ENCODE measurements at regions not wholly inside any gene's neighbourhood (a gene's known extent, or its start where the extent isn't known, plus 50 kb on each side); places are given as distances from the start of the nearest gene placed in this dataset.
A peak's percentile ranks its signal among the peaks of the same experiment; 100 is the strongest.
"Not testable (repeated sequence)": the region's sequence is repeated elsewhere in the genome, so short reads cannot be mapped to it uniquely, and the experiment has no call there.

DNA sequence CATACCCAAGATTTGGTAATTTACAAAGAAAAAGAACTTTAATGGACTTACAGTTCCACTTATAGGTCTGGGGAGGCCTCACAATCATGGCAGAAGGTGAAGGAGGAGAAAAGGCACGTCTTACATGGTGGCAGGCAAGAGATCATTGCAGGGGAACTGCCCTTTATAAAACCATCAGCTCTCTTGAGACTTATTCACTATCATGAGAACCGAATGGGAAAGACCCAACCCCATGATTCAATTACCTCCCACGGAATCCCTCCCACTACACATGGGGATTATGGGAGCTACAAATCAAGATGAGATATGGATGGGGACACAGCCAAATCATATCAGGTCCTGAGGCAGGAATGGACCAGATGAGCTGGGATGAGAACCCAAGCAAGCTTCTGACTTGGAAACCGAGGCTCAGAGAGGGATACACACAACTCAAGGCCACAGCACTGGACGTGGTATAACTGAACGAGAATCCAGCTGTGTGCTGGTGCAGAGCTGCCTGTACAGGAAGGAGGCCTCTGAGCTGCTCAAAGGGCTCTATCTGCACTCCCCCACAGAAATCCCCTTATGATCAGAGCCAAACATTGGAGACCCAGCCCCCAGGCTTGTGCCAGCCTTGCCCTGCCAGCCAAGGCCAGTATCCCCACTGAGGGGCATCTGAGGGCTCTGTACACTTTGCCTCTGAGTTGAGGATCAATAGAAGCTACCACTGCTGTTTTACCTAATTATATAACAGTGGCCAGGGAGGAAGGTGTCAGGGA, 137.8 kb downstream of the CEBPB start:
- Mint-ChIP-seq H3K4me1 (no peaks in the 10 kb centered on the region), H3K27me3 (ENCODE audit: low read depth in 3 of 3) (peaks cover 5 to 11% (median 5%) of the 10 kb centered on the region in 3 donors), H3K36me3 (peaks cover 0 to 9% (median 0%) of the 10 kb centered on the region in 3 donors), H3K4me3 (no peak overlapping the region), H3K9me3 (peaks cover 0 to 9% (median 2%) of the 10 kb centered on the region in 6 donors), H3K27ac (peak overlapping the region in 1 of 6 donors; percentile 50)
- DNase-seq: no peak

DNA sequence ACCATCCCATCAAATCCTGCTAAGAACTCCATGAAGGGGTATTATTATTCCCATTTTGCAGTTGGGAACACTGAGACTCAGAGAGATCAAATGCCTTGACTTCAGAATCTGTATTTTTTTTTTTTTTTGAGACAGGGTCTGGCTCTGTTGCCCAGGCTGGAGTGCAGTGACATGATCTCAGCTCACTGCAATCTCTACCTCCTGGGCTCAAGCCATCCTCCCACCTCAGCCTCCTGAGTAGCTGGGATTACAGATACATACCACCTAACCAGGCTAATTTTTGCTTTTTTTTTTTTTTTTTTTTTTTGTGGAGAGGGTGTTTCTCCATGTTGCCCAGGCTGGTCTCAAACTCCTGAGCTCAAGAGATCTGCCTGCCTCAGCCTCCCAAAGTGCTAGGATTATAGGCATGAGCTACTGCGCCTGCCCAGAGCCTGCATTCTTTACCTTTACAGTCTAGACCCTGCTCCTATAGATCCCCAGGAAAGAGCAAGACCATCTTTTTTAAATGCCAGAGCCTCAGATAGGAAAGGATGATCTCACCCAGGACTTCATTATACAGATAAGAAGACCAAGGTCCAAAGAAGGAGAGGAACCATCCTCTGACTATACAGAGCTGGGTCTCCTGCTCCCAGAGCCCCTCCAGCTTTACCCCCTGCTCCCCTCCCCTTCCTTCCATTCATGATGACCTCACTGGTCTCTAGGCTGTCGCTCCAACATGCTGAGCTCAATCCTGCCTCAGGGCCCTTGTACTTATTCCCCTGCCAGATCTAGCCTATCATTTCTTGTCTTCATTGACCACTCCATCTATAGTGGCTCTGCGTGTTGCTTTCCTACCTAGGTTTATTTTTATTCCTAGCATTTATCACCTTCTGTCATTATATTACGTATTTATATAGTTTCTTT, 138.6 kb downstream of the CEBPB start:
- Mint-ChIP-seq H3K27ac (no peak overlapping the region), H3K4me3 (no peak overlapping the region), H3K27me3 (ENCODE audit: low read depth in 3 of 3) (peaks cover 5 to 11% (median 8%) of the 10 kb centered on the region in 3 donors), H3K9me3 (peaks cover 0 to 9% (median 2%) of the 10 kb centered on the region in 6 donors), H3K4me1 (no peaks in the 10 kb centered on the region), H3K36me3 (peaks cover 0 to 9% (median 0%) of the 10 kb centered on the region in 3 donors)
- no peak for DNase-seq

DNA sequence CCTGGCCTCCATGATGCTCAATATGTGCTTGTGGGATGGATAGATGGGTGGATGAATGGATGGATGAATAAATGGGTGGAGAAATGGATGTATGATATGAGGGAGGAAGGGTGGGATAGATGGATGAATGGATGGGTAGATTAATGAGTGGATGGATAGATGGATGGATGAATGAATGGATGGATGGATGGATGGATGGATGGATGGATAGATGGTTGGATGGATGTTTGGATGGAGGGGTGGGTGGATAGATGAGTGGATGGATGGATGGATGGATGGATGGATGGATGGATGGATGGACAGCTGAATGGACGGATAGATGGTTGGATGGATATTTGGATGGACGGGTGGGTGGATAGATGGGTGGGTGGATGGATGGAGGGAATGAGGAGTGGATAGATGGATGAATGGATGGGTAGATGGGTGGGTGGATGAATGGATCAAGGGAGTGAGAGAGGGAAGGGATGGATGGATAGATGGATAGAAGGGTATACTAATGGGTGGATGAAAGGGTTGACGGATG, 139.4 kb downstream of the CEBPB start:
- peak overlapping the region in 1 of 6 donors; percentile 15 for H3K27ac Mint-ChIP-seq
- peaks cover 6 to 11% (median 8%) of the 10 kb centered on the region in 3 donors for H3K27me3 Mint-ChIP-seq (ENCODE audit: low read depth in 3 of 3)
- H3K36me3 Mint-ChIP-seq: peaks cover 0 to 9% (median 0%) of the 10 kb centered on the region in 3 donors
- no peaks in the 10 kb centered on the region for H3K4me1 Mint-ChIP-seq
- H3K9me3 Mint-ChIP-seq: peaks cover 0 to 5% (median 0%) of the 10 kb centered on the region in 6 donors
- H3K4me3 Mint-ChIP-seq: no peak overlapping the region
- DNase-seq: no peak

DNA sequence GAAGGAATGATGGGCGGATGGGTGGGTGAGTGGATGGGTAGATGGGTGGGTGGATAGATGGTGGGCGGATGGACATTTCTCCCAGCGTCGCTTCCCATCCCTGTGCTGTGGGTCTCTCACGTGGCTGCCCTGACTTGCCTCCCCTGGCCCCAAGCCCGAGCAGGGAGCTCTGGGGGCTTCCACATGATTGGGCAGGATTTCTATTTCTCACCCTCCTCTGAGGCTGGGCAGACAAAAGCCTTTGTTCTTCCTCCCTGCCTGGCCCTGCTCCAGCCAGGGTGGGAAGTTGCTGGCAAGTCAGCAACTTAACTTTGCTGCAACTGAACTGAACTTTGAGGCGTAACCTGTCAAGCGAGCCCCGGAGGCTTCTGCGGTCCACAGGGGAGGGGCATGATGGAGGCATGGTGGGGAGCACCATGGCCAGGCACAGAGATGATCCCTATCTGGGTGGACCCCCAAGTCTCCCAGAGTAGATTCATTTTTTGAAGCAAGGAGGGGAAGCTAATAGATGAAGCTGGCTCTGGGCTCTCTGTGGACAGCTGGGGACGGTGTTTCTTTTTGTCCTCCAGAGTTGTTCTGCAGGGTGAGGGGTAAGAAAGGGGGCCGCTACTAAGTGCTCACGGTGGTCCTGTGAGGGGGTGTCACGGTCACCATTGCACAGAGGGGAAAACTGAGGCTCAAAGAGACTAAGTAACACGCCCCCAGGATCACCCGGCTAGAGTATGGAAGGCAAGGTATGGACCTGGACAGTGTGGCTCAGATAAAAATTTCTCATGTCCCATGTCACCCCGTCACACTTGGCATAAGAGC, 140.1 kb downstream of the CEBPB start:
- no peak overlapping the region for H3K4me3 Mint-ChIP-seq
- H3K27me3 Mint-ChIP-seq (ENCODE audit: low read depth in 3 of 3): peaks cover 8 to 11% (median 8%) of the 10 kb centered on the region in 3 donors
- no peak overlapping the region for H3K27ac Mint-ChIP-seq
- no peaks in the 10 kb centered on the region for H3K4me1 Mint-ChIP-seq
- H3K9me3 Mint-ChIP-seq: peaks cover 0 to 4% (median 0%) of the 10 kb centered on the region in 6 donors
- peaks cover 0 to 9% (median 0%) of the 10 kb centered on the region in 3 donors for H3K36me3 Mint-ChIP-seq
- DNase-seq: no peak

DNA sequence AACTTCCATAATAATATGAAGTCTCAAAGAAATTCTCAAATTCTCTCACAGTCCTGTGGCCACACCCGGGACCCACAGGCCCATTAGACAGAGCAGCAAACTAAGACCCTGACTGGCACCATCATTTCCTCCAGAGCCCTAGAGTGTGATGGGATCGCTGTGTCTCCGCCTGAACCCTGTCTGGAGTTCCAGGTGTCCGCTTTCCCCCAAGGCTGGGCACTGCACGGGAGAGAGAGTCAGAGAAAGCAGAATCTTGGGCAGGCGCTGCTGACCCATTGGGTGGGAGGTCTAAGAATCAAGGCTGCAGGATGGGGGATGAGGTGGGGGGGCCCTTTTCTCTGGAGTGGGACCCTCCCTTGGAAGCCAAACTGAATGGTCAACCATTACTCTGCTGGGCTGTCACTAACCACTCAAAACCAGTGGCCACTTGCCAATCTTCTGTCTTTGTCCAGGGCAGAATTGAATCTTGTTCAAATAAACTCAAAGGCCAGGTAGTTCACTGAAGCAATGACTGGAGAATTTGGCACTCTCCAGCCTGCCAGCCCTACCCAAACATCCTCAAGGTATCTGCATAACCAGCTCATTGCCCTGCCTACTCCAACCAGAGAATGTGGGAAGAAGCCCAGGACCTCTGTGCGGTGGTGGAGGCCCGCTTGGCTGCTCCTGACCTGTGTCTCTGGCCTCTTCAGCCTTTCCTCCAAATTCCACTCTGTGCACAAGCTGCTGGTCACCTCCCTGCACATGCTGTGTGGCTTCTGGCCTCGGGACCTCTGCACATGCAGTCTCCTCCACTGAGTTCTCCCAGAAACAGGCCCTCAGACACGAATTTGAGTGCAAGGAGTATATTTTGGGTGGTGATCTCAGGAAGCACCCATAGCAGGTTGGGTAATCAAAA, 141.1 kb downstream of the CEBPB start:
- H3K4me1 Mint-ChIP-seq: no peaks in the 10 kb centered on the region
- H3K27ac Mint-ChIP-seq: no peak overlapping the region
- no peak for DNase-seq
- peaks cover 0 to 4% (median 0%) of the 10 kb centered on the region in 6 donors for H3K9me3 Mint-ChIP-seq
- H3K36me3 Mint-ChIP-seq: peaks cover 0 to 9% (median 0%) of the 10 kb centered on the region in 3 donors
- peaks cover 8 to 13% (median 8%) of the 10 kb centered on the region in 3 donors for H3K27me3 Mint-ChIP-seq (ENCODE audit: low read depth in 3 of 3)
- no peak overlapping the region for H3K4me3 Mint-ChIP-seq

DNA sequence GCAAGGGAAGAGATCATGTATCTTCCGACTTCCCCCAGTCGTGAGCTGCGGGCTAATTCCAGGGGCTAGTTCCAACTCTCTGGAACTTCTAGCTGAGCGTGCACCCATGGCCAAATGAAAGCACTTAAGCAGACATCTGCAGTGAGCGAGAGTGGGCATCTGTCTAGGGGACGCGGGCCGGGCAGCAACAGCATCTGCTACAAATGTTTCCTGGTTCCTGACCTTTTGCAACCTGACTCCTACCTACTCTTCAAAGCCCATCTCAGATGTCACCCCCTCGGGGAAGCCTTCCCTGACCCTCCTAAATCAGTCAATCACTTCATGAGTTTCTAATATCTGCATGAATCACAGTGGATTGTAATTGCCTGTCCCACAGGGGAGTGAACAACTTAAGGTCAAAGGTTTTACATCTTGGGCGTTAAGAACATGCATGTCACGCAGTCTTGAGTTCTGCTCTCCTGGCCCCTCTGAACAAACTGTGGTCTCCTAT, 141.9 kb downstream of the CEBPB start:
- Mint-ChIP-seq H3K27ac (no peak overlapping the region), H3K4me1 (peaks cover 0 to 1% of the 10 kb centered on the region in 2 donors), H3K27me3 (ENCODE audit: low read depth in 3 of 3) (peaks cover 8 to 13% (median 8%) of the 10 kb centered on the region in 3 donors), H3K9me3 (peaks cover 0 to 4% (median 0%) of the 10 kb centered on the region in 6 donors), H3K4me3 (no peak overlapping the region), H3K36me3 (peaks cover 0 to 9% (median 0%) of the 10 kb centered on the region in 3 donors)
- no peak for DNase-seq

DNA sequence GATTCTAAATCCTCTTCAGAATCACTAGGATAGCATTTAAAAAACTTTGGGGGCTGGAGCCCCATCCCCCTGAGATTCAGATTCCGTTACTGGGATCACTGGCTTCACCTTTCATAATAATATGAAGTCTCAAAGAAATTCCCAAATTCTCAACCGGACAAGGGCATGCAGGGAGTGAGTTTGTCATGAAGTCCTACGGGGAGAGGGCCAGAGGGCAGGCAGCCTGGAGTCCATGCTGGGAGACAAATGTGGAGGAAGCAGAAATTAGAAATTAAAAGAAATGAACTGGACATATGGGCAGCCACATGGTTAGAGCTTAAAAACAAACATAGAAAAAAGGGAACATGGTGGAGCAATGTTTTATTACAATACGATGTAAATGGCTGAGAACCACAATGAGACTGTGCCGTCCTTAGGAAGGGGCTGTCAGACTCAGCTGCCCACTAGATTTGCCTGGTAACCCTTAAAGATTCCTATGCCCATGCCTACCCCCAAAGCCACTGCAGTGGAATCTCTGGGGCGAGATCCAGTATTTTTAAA, 142.6 kb downstream of the CEBPB start:
- H3K36me3 Mint-ChIP-seq: peaks cover 0 to 3% (median 0%) of the 10 kb centered on the region in 3 donors
- no peak overlapping the region for H3K4me3 Mint-ChIP-seq
- no peaks in the 10 kb centered on the region for H3K9me3 Mint-ChIP-seq
- peaks cover 3 to 6% of the 10 kb centered on the region in 2 donors for H3K4me1 Mint-ChIP-seq
- H3K27ac Mint-ChIP-seq: peak overlapping the region in 1 of 6 donors; percentile 34
- no peak for DNase-seq
- H3K27me3 Mint-ChIP-seq (ENCODE audit: low read depth in 3 of 3): peaks cover 8 to 13% (median 8%) of the 10 kb centered on the region in 3 donors

DNA sequence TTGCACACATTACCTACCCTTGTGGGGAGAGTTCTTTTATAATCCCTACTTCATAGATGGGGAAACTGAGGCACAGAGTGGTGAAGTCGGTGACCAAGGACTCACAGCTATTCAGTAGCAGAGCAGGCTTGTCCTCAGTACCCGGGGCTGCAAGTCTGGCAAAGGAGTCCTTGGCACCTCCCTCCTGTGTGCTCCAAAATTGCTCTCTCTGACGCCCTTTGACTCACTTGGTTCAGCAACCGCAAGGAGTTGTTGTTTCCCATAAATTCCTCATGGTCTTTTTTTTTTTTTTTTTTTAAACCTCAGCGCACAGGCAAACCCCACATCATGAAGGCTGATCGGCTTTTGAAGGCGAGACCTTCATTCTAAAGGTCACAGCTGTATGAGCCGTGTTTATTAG, 143.2 kb downstream of the CEBPB start:
- H3K27me3 Mint-ChIP-seq (ENCODE audit: low read depth in 3 of 3): peaks cover 8 to 15% (median 13%) of the 10 kb centered on the region in 3 donors
- peaks cover 9 to 12% of the 10 kb centered on the region in 2 donors for H3K4me1 Mint-ChIP-seq

DNA sequence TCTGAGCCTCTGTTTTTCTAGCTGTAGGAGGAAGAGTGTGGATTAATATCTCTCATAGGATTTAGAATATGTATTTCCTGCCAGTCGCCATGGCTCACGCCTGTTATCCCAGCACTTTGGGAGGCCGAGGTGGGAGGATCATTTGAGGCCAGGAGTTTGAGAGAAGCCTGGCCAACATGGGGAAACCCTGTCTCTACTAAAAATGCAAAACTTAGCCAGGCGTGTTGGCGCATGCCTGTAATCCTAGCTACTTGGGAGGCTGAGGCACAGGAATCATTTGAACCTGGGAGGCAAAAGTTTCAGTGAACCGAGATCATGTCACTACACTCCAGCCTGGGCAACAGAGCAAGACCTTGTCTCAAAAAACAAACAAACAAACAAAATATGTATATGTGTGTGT, 143.9 kb downstream of the CEBPB start:
- H3K27ac Mint-ChIP-seq, DNase-seq, H3K36me3 Mint-ChIP-seq, H3K9me3 Mint-ChIP-seq, H3K4me3 Mint-ChIP-seq: not testable (repeated sequence)
- H3K27me3 Mint-ChIP-seq (ENCODE audit: low read depth in 3 of 3): peaks cover 9 to 17% (median 16%) of the 10 kb centered on the region in 3 donors
- H3K4me1 Mint-ChIP-seq: peaks cover 16 to 19% of the 10 kb centered on the region in 2 donors

More for the DNA sequence above, 143.2 kb downstream of the CEBPB start:
- Mint-ChIP-seq H3K4me3 (no peak overlapping the region), H3K9me3 (no peaks in the 10 kb centered on the region), H3K27ac (no peak overlapping the region), H3K36me3 (peaks cover 0 to 3% (median 0%) of the 10 kb centered on the region in 3 donors)
- no peak for DNase-seq

DNA sequence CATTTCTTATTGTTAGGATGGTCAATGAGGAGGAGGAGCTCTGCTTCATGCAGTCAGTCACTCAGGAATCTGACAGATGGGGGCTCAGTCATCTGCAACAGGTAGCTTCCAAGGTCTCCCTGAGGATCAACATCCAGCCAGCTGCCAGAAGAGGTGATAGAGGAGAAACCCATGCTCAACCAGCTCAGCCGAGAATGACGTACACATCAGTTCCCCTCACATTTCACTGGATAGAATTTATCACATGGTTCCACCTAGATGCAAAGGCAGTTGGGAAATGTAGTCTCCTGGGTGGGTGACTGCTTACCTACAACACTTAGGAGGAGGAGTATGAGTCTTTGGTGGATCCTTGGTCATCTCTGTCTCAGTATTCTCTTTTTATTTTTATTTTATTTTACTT, 144.5 kb downstream of the CEBPB start:
- H3K27ac Mint-ChIP-seq: no peak overlapping the region
- H3K27me3 Mint-ChIP-seq (ENCODE audit: low read depth in 3 of 3): peaks cover 8 to 19% (median 16%) of the 10 kb centered on the region in 3 donors
- no peak overlapping the region for H3K4me3 Mint-ChIP-seq
- H3K9me3 Mint-ChIP-seq: no peaks in the 10 kb centered on the region
- no peak for DNase-seq
- peaks cover 22 to 25% of the 10 kb centered on the region in 2 donors for H3K4me1 Mint-ChIP-seq
- H3K36me3 Mint-ChIP-seq: peaks cover 0 to 3% (median 0%) of the 10 kb centered on the region in 3 donors

DNA sequence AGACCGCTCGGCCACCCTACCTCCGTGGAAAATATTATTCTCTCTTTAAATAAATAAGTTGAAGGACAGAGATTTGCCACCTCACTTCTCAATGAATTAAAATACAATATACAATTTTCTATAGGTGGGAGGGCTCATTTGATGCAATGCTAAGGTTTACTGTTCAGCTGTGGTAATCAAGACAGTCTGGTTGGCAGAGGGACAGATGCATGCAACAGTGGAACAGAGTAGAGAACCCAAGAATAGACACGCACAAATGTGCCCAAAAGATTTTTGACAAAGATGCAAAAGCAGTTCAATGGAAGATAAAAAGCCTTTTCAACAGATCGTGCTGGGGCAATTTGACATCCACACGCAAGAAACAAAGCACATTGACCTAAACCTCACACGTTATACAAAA, 145.2 kb downstream of the CEBPB start:
- DNase-seq: no peak
- Mint-ChIP-seq H3K4me1 (peaks cover 28 to 30% of the 10 kb centered on the region in 2 donors), H3K36me3 (peaks cover 0 to 3% (median 0%) of the 10 kb centered on the region in 3 donors), H3K9me3 (peaks cover 0 to 1% (median 0%) of the 10 kb centered on the region in 6 donors), H3K27ac (peak overlapping the region in 1 of 6 donors; percentile 57), H3K27me3 (ENCODE audit: low read depth in 3 of 3) (peaks cover 8 to 19% (median 14%) of the 10 kb centered on the region in 3 donors), H3K4me3 (no peak overlapping the region)

DNA sequence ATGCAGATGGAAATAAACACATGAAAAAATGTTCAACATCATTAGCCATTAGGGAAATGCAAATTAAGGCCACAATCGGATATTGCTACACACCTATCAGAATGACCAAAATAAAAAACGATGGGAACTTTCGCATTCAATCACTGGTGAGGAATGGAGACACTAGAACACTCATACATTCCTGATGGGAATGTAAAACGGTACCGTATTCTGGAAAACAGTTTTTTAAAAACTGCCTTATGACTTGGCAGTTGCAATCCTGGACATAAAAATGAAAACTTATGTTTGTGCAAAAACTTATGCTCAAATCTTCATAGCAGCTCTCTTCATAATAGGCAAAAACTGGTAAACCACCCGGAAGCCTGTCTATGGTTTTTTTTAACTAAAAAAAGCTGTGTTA, 146.0 kb downstream of the CEBPB start:
- H3K36me3 Mint-ChIP-seq: no peaks in the 10 kb centered on the region
- H3K9me3 Mint-ChIP-seq: peaks cover 0 to 1% (median 0%) of the 10 kb centered on the region in 6 donors
- no peak overlapping the region for H3K4me3 Mint-ChIP-seq
- peaks cover 31 to 34% of the 10 kb centered on the region in 2 donors for H3K4me1 Mint-ChIP-seq
- no peak for DNase-seq
- H3K27me3 Mint-ChIP-seq (ENCODE audit: low read depth in 3 of 3): peaks cover 6 to 19% (median 13%) of the 10 kb centered on the region in 3 donors
- H3K27ac Mint-ChIP-seq: no peak overlapping the region

All from immature natural killer cell (primary cell).